H9 (cell line): ENCODE measurements at regions not wholly inside any gene's neighbourhood (a gene's known extent, or its start where the extent isn't known, plus 50 kb on each side); places are given as distances from the start of the nearest gene placed in this dataset.

Source experiments
- DNase-seq: peaks from one replicate; pipeline ENCODE4 v3.0.0-alpha.2; 2017
- H2AFZ ChIP-seq: one replicate; pipeline ENCODE4 v1.6.1; 2013; ENCODE audit warnings: mild to moderate bottlenecking, low read length, control low read depth, moderate library complexity
- H2AK5ac ChIP-seq: 2 replicates; pipeline ENCODE4 v1.6.1; 2013; ENCODE audit warnings: low read length, control low read depth, mixed read lengths; ENCODE audit not compliant: insufficient read length
- H2BK120ac ChIP-seq: one replicate; pipeline ENCODE4 v1.6.1; 2013; ENCODE audit warnings: low read depth, mild to moderate bottlenecking, low read length, control low read depth, inconsistent platforms; ENCODE audit not compliant: poor library complexity, severe bottlenecking
- H2BK12ac ChIP-seq: 2 replicates; pipeline ENCODE4 v1.6.1; 2013; ENCODE audit warnings: low read length, control low read depth, mixed read lengths, low read depth; ENCODE audit not compliant: insufficient read length
- H2BK15ac ChIP-seq: 2 replicates; pipeline ENCODE4 v1.6.1; 2013; ENCODE audit warnings: low read depth, low read length, control low read depth
- H2BK20ac ChIP-seq: one replicate; pipeline ENCODE4 v1.6.1; 2013; ENCODE audit warnings: low read depth, mild to moderate bottlenecking, low read length, control low read depth, inconsistent platforms; ENCODE audit not compliant: poor library complexity, severe bottlenecking
- H2BK5ac ChIP-seq: 2 replicates; pipeline ENCODE4 v1.6.1; 2013; ENCODE audit warnings: low read length, control low read depth, mixed read lengths; ENCODE audit not compliant: insufficient read length
- H3K14ac ChIP-seq: 2 replicates; pipeline ENCODE4 v1.6.1; 2013; ENCODE audit warnings: low read length, control low read depth; ENCODE audit not compliant: insufficient read depth
- H3K18ac ChIP-seq: 2 replicates; pipeline ENCODE4 v1.6.1; 2013; ENCODE audit warnings: low read depth, mild to moderate bottlenecking, mixed read lengths, low read length, control low read depth; ENCODE audit not compliant: insufficient read length
- H3K23ac ChIP-seq: 2 replicates; pipeline ENCODE4 v1.6.1; 2013; ENCODE audit warnings: low read length, control low read depth, mixed read lengths, low read depth; ENCODE audit not compliant: insufficient read length
- H3K23me2 ChIP-seq: 2 replicates; pipeline ENCODE4 v1.6.1; 2013; ENCODE audit warnings: low read depth, mild to moderate bottlenecking, mixed read lengths, low read length, control low read depth; ENCODE audit not compliant: insufficient read length, poor library complexity, severe bottlenecking
- H3K27ac ChIP-seq: 2 replicates; pipeline ENCODE4 v1.5.1; 2013; ENCODE audit warnings: low read length, control low read depth, mixed read lengths, low read depth; ENCODE audit not compliant: insufficient read length
- H3K27me3 ChIP-seq: 2 replicates; pipeline ENCODE4 v1.6.1; 2013; ENCODE audit warnings: low read length, control low read depth, inconsistent platforms; ENCODE audit not compliant: insufficient read depth
- H3K4ac ChIP-seq: 2 replicates; pipeline ENCODE4 v1.6.1; 2013; ENCODE audit warnings: low read depth, mild to moderate bottlenecking, control low read depth, inconsistent platforms, low read length, moderate library complexity
- H3K4me1 ChIP-seq: 2 replicates; pipeline ENCODE4 v1.6.1; 2013; ENCODE audit warnings: low read length, control low read depth, inconsistent platforms; ENCODE audit not compliant: insufficient read depth
- H3K4me2 ChIP-seq: 2 replicates; pipeline ENCODE4 v1.6.1; 2013; ENCODE audit warnings: low read length, control low read depth, mixed read lengths; ENCODE audit not compliant: insufficient read length, insufficient read depth
- H3K56ac ChIP-seq: 2 replicates; pipeline ENCODE4 v1.6.1; 2013; ENCODE audit warnings: low read depth, mild to moderate bottlenecking, mixed read lengths, low read length, control low read depth; ENCODE audit not compliant: insufficient read length
- H3K79me1 ChIP-seq: 2 replicates; pipeline ENCODE4 v1.6.1; 2013; ENCODE audit warnings: low read depth, mild to moderate bottlenecking, moderate library complexity, low read length, control low read depth, inconsistent platforms; ENCODE audit not compliant: insufficient read depth, poor library complexity, severe bottlenecking
- H3K79me2 ChIP-seq: 2 replicates; pipeline ENCODE4 v1.6.1; 2013; ENCODE audit warnings: low read length, control low read depth, inconsistent platforms; ENCODE audit not compliant: insufficient read depth
- H3K9ac ChIP-seq: 2 replicates; pipeline ENCODE4 v1.6.1; 2013; ENCODE audit warnings: low read length, control low read depth, mixed read lengths; ENCODE audit not compliant: insufficient read length; ENCODE audit errors: extremely low read depth
- H3K9me3 ChIP-seq: one replicate; pipeline ENCODE4 v1.6.1; 2013; ENCODE audit warnings: low read depth, low read length, inconsistent platforms; ENCODE audit not compliant: control insufficient read depth
- H3T11ph ChIP-seq: one replicate; pipeline ENCODE4 v1.6.1; 2013; ENCODE audit warnings: mild to moderate bottlenecking, low read length, control low read depth, inconsistent platforms
- H4K20me1 ChIP-seq: one replicate; pipeline ENCODE4 v1.6.1; 2013; ENCODE audit not compliant: control insufficient read depth, insufficient read length, insufficient read depth
- H4K5ac ChIP-seq: 2 replicates; pipeline ENCODE4 v1.6.1; 2013; ENCODE audit warnings: low read depth, mild to moderate bottlenecking, mixed read lengths, low read length, control low read depth; ENCODE audit not compliant: insufficient read length
- H4K8ac ChIP-seq: replicated peaks from 2 replicates; pipeline ENCODE4 v1.6.1; 2013; ENCODE audit warnings: low read length, control low read depth, mixed read lengths, low read depth; ENCODE audit not compliant: insufficient read length
- H4K91ac ChIP-seq: 2 replicates; pipeline ENCODE4 v1.6.1; 2013; ENCODE audit warnings: low read depth, mild to moderate bottlenecking, moderate library complexity, mixed read lengths, low read length, control low read depth; ENCODE audit not compliant: insufficient read length
- H3K27ac Mint-ChIP-seq, 3 experiments: 2 replicates in 2 of 3; 3 replicates in 1 of 3; pipeline ENCODE4 v1.8.0; 2020 to 2021; ENCODE audit warnings: mixed read lengths in 3 of 3, mild to moderate bottlenecking in 1 of 3, moderate library complexity in 1 of 3
- H3K27me3 Mint-ChIP-seq: 2 replicates; pipeline ENCODE4 v1.8.0; 2021; ENCODE audit warnings: low read depth, mild to moderate bottlenecking, moderate library complexity, mixed read lengths
- H3K36me3 Mint-ChIP-seq, 3 experiments: 2 replicates in 2 of 3; 3 replicates in 1 of 3; pipeline ENCODE4 v1.8.0; 2020 to 2021; ENCODE audit warnings: low read depth in 3 of 3, mixed read lengths in 3 of 3; ENCODE audit not compliant: insufficient read depth in 1 of 3
- H3K4me1 Mint-ChIP-seq, 2 experiments: 2 replicates each; pipeline ENCODE4 v1.8.0; 2020; ENCODE audit warnings: mixed read lengths in 2 of 2
- H3K4me3 Mint-ChIP-seq, 2 experiments: 2 replicates in 1 of 2; 3 replicates in 1 of 2; pipeline ENCODE4 v1.8.0; 2020 to 2021; ENCODE audit warnings: mild to moderate bottlenecking in 2 of 2, mixed read lengths in 2 of 2, moderate library complexity in 1 of 2
- H3K9me3 Mint-ChIP-seq, 2 experiments: 2 replicates in 1 of 2; 3 replicates in 1 of 2; pipeline ENCODE4 v1.8.0; 2020; ENCODE audit warnings: mild to moderate bottlenecking in 2 of 2, mixed read lengths in 2 of 2, moderate library complexity in 1 of 2
- CTCF ChIP-seq: fragments of 200-600 bp; sonication (generic); conservative IDR thresholded peaks from 3 replicates; pipeline ENCODE4 v1.8.0; 2021; ENCODE audit warnings: antibody characterized with exemption, mild to moderate bottlenecking
- WGBS: extraction: QIAGEN DNeasy Blood & Tissue Kit; methylation state at CpG from one replicate; pipeline ENCODE4 v1.1.7; 2013; ENCODE audit warnings: missing lambda C conversion rate, low lambda C conversion rate, mixed read lengths; ENCODE audit not compliant: insufficient read length; ENCODE audit errors: extremely low coverage; 5-methylcytosine and 5-hydroxymethylcytosine counted together

- H3K4me2 ChIP-seq, result no peak overlapping the region
- H3K9ac ChIP-seq, result no peak overlapping the region
- H3K4ac ChIP-seq, result no peak overlapping the region
- H2BK20ac ChIP-seq, result no peak overlapping the region
- no peaks in the 10 kb centered on the region for H3K9me3 ChIP-seq
- H3K18ac ChIP-seq, result no peak overlapping the region
- Mint-ChIP-seq H3K36me3 (no peaks in the 10 kb centered on the region), H3K4me1 (peaks cover 0 to 6% of the 10 kb centered on the region in 2 experiments), H3K4me3 (no peak overlapping the region), H3K27me3 (peaks cover 3% of the 10 kb centered on the region; the same call in 1 of the 2 replicates), H3K27ac (no peak overlapping the region), H3K9me3 (no peaks in the 10 kb centered on the region)
- no peak overlapping the region for H2AFZ ChIP-seq
- H3K79me2 ChIP-seq, result no peaks in the 10 kb centered on the region
- no peak for DNase-seq
- H2BK5ac ChIP-seq, result no peak overlapping the region
- H3K79me1 ChIP-seq, result no peaks in the 10 kb centered on the region
- no peak overlapping the region for H3K56ac ChIP-seq
- H3T11ph ChIP-seq, result no peak overlapping the region
- no CpG with 5 or more reads among the region's 6 CpGs for WGBS
- H3K4me1 ChIP-seq, result no peaks in the 10 kb centered on the region
- no peak overlapping the region for H2BK120ac ChIP-seq
- no peaks in the 10 kb centered on the region for H4K20me1 ChIP-seq
- no peak overlapping the region for H4K8ac ChIP-seq
- no peak overlapping the region for H3K27ac ChIP-seq
- no peak overlapping the region for H2BK12ac ChIP-seq
- H2BK15ac ChIP-seq, result no peak overlapping the region
- H4K5ac ChIP-seq, result no peak overlapping the region
- no peaks in the 10 kb centered on the region for H3K23me2 ChIP-seq
- no peaks in the 10 kb centered on the region for H3K27me3 ChIP-seq
- no peak overlapping the region for H3K14ac ChIP-seq
- TF ChIP-seq CTCF, result no peak
- H3K23ac ChIP-seq, result no peak overlapping the region
- no peak overlapping the region for H4K91ac ChIP-seq
- H2AK5ac ChIP-seq, result no peak overlapping the region
Observed at GRCh38 chr20:33917831-33918525, 75.7 kb upstream of the RALY start.
